HUDEP-2 (cell line): ENCODE measurements at regions not wholly inside any gene's neighbourhood (a gene's known extent, or its start where the extent isn't known, plus 50 kb on each side); places are given as distances from the start of the nearest gene placed in this dataset.

Experiments used
- DNase-seq, 76 experiments: peaks; one replicate each; lab custom pipeline; 2025; ENCODE audit not compliant: unreplicated experiment in 76 of 76; lab: John Stamatoyannopoulos, UW

DNA sequence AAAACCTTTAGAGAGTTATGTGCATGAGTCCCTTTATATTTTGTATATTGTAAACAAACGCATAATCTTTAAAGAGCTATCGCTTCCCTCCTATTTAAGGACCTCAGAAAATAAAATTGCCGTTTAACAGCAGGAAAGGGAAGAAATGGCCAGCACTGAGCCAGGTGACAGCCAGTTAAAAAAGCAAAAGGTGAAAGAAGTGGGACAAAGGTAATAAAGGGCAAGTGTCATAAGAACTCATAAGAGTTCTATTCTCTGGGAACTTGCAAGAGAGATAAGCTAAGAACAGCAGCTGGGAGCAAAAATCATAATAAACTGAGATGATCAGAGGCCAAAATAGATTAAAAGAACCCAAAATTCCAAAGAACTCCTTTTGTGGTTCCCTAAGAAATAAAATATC lies 520.9 kb upstream of the PKN2 start:
- no peak for DNase-seq

DNA sequence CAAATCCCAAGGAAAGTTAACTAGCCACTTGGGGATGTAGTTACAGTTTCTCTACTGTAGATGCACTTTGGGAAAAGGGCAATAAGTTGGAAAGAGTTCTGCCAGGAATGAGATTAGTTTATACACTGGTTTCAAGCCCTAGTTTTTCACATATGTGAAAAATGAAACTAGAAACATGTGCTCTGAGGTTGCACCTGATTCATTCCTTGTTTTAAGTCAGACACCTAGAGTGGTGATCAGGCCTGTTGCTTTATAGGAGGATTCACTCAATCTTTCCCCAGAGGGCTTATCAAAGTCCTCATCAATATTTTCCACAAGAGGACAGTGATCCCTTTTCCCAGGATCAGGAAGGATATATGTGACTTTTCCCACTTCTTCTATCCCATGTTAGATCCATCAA lies 515.9 kb upstream of the PKN2 start:
- DNase-seq = no peak

DNA sequence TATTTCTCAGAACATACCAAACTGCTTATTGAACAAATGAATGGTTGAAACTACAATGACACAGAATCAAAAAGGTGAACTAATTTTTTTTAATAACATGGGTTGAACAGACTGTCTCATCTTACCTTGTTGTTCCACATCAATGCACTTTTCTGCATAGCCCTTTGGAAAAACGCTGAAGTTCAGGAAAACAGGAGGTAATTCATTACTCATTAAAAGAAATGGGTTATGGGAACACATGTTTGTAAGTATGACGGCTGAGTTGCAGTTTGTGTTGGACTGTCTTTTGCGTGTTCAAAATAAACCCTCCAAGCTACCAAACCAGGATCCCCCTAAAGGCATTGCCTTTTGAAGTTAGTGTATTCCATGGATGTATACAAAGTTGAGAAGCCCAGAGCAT lies 514.9 kb upstream of the PKN2 start:
- no peak for DNase-seq

DNA sequence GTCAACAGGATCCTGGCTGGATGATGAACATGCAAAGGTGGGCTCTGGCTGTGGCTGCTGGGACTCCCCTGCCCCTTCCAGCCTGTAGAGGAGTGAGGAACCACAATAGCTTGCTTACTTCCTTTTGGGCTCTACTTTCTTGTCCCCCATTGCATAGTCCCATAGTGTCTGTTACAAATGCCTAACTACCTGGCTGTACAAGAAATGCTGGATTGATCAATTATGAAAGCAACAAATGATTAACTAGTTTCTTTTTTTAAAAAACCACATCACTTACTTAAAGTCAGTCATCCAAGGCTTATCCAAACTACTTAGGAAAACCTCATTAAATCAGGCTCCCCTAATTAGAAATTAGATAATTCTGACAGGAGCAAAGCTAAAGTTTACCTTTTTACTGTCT lies 514.1 kb upstream of the PKN2 start:
- DNase-seq = no peak

DNA sequence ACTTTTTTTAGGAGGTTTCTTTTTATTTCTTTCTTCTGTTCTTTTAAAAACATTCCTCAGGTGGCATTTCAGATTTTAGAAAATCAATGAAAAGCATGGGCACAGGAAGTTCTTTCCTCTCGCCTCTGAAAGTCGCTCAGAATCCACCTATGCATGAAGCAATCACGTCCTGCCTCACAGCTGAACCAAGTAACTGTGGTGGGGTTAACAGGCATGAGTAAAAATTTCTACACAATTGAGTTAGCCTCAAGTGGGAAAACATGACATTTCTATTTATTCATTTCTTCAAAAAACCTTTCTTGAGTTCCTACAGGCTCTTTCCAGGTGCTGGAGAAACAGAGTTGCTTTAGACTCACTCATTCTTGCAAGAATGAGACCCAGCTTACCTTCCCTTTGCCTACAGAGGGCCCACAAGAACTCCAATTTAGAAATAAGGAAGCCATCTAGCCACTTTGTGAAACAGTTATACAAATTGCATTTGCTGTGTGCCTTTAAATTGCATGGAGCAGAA lies 508.9 kb upstream of the PKN2 start:
- no peak for DNase-seq

DNA sequence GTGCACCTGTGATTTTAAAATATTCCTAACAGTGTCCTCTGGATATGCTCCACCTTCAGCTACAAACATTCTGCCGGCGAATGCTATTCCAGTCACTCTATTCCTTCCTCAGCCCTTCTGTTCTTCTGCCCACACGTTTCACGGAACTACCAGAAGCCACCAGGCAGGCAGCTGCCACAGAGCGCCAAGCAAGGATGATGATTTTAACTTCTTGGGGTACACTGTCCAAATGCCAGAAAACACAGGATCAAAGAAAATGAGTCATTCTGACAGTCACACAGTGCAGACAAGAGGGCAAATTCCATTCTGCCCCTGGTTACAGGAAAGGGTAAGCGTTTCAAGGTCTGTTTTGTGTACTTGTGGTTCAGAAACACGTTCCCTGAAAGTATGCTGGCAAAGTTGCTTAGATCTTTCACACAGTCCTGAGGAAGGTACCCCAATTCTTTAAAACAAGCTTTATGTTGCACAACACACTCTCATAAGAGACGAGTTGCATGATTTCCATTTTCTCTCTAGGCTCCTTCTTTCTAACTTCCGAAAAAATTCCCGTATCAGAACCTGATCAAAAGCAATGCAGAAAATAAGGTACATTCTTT lies 508.3 kb upstream of the PKN2 start:
- DNase-seq = no peak

DNA sequence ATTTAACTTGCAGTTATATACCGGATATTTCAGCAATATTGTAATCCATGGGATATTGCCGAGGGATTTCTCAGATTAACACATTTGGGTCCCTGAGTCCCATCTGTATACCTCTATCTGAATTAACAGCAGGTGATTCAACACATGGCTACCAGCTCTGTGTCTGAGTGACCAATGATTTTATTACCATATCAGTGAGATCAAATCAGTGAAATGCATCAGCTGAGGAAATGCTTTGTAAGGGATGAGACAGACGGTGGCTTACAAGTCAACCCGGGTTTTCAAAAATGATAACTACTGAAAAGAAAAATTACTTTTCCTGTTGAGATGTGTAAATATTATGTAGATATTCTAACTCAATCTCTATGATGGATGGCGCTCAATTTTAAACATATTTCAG lies 504.1 kb upstream of the PKN2 start:
- no peak for DNase-seq

DNA sequence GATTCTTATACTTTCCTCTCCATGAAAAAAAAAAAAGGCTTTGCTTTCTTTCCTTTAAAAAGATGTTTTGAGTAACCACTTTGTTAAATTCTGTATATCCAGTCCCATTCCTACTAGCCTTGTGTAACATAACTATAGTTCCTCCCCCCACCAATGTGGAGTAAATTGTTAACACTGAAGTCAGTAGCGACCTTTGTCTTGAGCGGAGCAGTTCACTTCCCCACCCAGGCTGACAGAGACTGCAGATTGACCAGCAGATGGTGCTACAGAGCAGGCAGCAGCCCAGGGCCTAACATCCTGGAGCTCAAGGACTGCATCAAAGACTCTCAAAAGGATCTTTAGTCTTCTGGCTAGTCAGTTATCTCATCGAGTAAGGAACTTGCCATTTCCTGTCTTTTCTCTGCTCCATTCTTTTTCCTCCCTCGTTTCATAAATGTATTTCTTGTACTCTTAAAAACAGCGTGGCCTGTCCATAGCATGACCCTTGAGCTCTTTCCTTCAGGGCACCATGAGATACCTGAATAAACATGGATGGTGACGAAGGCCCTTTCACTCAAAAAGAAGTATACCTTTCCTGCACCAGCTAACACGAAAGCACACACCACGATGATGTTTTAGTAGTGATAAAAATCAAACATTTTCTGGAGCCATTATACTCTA lies 503.5 kb upstream of the PKN2 start:
- peak in 49 of 76 experiments; percentile 1 to 58 (median 19) for DNase-seq

DNA sequence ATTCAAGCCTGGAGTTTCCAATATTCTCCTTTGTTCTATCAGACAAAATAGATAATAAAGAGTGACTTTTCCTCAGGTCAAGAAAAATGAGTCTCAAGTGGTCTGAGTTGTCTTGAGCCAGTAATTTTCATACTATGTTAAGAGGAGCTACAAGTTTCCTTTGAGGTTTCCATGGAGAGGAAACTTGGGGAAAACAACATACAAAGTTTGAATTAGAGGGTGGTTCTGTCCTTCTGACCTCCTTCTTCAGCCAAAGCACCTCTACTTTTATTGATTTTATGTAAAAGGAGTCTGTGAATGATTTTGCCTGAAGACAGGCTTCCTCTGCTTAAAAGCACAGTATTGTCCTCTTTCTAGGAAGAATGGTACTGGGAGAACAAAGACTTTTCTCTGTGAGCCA lies 497.2 kb upstream of the PKN2 start:
- DNase-seq = no peak

DNA sequence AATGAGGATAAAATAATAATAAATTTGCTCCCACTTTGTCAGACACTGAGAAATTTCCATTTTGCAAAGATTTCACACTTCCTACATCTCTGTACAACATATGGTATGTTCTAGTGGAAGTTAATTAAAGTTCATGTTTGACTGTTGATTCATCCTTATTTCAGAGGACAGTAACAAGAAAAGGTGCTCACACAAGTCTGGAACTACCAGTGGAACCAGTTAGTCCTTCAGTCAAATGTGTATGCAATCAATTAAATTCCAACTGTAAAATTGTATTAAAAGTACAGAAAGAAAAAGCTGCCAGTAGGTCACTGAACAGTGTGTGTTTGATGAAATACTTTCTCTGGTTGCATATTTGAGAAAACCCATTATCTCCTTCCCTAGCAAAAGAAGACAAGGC lies 496.0 kb upstream of the PKN2 start:
- no peak for DNase-seq

DNA sequence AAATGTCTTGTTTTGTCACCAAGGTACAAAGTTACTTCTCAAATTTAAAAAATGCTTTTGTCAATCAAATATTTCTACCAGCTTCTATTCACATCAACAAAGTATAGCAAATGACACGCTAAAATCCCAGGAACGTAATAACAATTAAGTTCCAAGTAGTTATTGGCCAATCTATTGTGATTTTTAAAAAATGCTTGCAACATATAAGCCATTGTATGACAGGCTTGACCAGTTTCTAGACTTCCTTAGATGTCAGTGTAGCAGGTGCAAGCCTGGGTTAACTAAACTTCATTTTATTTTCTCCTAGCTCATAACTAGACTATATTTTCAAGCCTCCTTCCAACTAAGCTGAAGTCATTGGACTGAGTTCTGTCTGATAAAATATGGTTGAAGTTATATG lies 494.5 kb upstream of the PKN2 start:
- DNase-seq = no peak

DNA sequence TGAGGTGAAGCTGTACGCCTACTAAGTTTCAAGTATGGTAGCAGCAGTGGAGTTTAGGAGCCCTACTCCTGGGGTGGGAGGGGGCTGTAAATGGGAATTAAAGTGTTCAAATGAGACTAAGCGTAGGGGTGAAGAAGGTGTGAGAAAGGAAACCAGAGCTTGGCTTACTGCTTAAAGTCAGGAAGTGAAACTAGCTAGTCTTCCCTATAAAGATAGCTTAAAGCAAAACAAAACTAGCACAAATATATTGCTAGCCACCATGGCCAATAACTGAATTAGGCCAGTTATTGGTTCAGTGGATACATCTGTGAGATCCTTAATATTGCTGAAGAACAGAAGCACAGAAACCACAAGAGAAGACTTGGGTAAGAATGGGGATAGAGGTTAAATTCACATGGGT lies 492.2 kb upstream of the PKN2 start:
- DNase-seq = no peak

DNA sequence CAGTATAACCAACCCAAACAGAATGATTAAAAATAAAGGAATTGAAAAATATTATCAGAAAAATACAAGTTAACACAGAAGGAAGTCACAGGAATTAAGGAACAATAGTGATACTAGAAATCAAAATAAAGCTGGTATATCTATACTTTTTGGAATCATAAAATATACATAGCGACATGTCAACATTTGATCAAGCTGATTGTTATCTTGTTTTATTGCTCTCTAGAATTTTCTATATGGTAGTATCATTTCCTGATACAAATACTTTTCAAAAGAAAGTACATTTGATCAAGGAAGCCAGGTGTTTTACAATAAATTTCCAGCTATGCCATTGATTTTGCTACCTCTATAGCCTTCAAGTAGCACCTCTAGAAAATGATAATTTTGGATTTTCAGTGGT lies 489.5 kb upstream of the PKN2 start:
- no peak for DNase-seq

DNA sequence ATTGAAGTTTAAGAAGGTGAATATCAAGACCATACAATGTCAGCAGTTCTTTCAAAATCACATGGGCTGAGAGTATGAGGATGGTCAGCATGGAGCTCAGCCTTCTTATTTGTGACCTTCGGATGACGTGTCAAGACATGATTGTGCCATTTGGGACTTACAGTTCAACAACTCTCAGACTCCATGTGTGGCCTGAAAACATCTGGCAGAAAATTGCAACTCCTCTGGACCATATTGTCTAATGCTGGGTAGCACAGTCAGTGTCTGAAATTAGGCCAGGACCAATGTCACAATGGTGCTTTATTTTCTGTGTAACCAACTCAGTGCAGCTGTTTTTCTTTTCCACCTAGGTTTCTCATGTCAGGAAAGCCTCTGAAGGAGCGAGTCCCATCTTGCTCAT lies 483.5 kb upstream of the PKN2 start:
- DNase-seq = no peak

DNA sequence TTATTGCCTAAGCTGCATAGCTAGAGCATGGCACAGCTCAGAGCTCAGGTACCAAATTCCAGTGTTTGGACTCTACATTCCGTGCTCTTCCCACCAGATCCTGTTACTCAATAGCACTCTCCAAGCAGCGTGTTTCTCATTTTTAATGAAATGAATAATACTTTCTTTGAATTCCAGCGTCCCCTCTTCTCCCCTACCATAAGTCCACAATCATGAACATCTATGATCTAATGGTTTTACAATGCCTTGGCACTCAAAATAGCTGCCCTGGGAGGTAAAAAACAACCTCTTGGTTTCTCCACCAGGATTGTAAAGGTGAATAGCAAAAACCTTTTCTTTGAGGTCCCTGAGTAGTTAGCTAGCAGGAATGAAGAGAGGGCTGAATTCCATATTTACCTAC lies 480.0 kb upstream of the PKN2 start:
- no peak for DNase-seq

DNA sequence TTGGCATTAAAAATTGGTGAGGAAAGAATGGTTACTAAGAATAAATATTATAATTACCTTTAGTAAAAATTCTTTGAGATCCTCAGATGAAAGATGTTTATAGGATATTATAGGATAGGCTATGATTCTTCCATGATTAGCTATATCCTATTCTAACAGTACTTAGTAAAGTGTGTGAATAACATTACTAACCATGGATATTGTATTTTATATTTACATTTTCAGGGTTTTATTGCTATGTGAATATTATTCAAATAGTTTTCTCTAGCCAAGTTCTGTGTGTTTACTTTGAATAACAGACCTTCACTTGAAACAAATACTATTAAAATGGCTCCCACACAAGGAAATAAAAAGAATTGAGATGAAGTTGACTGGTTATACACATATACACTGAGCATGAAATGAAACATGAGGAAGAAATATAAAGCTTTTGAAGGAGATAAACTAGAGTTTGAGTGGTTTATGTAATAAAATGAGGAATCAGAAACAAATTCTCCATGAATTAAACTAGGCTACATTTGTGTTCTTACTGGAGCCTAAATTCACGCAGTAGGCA lies 479.4 kb upstream of the PKN2 start:
- no peak for DNase-seq

DNA sequence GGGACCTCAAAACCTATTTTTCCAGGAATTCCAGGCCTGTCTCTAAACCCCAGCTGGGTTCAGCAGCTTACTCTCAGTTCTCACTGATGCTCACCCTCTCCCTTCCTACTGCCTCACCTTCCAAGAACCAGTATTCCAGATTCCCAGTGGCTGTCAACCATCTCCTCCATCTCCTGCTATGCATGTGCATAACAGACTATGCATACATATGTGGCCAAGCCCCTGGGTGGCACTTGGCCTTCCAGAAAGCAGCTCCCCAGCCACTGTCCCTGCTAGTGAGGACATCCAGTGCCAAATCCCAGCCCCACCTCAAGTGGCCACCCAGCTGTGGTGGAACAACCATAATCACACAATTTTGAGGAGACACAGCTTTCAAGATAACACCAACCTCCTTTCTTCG lies 475.7 kb upstream of the PKN2 start:
- no peak for DNase-seq

DNA sequence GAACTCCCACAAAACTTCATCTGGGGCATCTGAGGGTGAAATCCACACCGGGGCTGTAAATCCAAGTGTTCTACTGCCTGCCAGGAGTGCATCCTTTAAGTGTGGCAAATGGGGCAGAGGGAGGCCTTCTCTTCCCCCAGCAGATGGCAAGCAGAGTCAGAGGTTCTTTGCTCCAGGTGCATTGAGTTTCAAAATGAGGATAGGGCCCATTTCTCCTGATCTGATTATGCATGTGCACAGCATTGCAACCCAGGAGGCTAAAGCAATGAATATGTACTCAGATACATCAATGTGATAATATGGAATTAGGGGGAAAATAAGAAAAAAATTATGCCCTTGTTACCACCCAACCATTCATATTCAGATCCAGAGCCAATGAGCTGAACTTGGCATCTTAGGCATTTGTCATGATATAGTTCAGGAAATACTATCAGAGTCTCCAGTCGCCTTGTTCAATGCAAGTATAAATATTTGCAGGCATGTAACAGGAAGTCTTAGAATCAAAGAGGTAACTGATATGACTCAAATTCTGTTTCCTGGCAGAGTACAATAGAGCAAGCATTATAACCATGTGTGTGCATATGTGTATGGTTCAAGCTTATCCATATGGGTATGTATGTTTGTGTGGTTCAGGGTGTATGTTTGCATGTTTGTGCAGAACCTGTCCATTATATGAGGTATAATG lies 473.8 kb upstream of the PKN2 start:
- DNase-seq = no peak

DNA sequence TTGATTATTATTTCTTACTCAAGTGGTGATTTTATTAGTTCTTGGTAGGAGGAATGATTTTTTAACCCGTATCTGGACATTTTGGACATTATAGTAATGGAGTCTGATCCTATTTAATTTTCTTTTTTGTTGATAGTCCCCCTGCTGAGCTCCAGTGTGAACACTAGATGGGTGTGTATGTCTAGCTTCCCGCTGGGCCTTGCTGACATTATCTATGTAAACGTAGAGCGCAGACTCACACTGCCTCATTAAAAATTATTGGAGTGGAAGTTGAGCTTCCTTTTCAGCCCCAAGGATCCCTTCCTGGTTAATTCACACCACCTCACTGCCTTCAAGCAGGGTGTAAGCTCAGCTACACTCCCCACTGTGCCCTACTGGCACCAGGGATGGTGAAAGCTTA lies 467.6 kb upstream of the PKN2 start:
- no peak for DNase-seq

DNA sequence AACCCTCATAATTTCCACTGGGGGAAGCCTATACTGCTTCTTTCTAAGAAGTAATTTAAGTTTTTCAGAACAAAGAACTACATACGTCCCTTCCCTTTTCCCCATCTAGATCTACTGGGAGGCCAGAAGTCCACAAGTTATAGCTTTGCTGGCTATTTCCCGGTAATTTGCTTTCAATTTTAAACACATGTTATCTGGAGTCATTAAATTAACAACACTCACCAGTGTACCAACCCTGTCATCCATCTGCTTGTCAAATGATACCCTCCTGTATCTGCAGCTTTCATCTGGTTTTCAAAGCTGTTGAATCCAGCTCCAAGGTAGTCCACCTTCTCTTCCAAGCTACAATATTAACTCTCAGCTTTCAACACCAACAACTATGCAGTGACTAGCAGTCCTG lies 466.7 kb upstream of the PKN2 start:
- no peak for DNase-seq

DNA sequence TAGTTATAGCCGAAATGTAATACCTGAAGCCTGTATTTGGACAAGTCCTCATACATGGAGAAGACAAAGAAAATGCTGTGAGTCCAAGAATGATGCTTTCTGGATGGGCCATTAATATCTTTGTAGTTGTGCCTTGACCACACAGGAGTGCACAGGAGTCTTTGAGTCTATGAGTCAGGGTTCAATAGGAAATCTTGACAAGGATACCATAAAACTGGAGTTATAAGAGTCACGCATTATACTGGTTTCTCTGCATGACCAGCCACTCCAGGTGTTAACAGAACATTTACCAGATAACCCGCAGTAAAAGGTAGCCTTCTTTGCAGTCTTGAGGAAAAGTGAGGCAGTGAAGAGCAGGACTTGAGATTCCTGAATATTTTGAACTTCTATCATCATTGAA lies 464.6 kb upstream of the PKN2 start:
- DNase-seq = no peak

DNA sequence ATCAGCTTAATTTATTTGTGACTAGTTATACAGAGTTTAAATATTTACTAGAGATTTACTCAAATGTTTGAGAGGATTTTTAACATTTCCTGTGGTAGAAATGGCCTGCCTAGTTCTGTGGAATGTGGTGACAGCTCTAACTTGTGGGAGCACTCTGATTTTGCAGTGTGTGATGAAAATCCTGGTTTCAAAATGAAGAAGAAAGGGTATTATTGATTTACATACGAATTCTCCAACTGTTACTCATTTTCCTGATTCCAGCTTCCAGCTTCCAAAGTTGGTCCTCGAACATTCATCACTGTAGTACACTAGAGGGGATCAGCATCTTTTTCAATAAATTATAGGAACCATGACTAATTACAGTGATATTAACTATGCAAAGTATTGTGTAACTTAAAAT lies 462.7 kb upstream of the PKN2 start:
- DNase-seq = no peak
